ENCODE measurements at regions not wholly inside any gene's neighbourhood (a gene's known extent, or its start where the extent isn't known, plus 50 kb on each side); places are given as distances from the start of the nearest gene placed in this dataset.

GRCh38 chr4:171472230-171472629, 341.0 kb upstream of the GALNTL6 start:
- no peak overlapping the region for H3K27ac ChIP-seq (ENCODE audit: low read depth in 1 of 2, low read length in 1 of 2)
- no peak overlapping the region for H3K9ac ChIP-seq (ENCODE audit: insufficient read depth in 1 of 2, low read length in 2 of 2)
- no peak for DNase-seq
- 88 to 97% methylated on average over 4 of the region's 4 CpGs for WGBS, 2 donors
- ATAC-seq (ENCODE audit: insufficient read depth, low FRiP score), result no peak
- H3K9me3 ChIP-seq (ENCODE audit: control insufficient read depth in 4 of 4, insufficient read depth in 3 of 4, low read length in 3 of 4), result no peaks in the 10 kb centered on the region
- TF ChIP-seq, protein P1, sequence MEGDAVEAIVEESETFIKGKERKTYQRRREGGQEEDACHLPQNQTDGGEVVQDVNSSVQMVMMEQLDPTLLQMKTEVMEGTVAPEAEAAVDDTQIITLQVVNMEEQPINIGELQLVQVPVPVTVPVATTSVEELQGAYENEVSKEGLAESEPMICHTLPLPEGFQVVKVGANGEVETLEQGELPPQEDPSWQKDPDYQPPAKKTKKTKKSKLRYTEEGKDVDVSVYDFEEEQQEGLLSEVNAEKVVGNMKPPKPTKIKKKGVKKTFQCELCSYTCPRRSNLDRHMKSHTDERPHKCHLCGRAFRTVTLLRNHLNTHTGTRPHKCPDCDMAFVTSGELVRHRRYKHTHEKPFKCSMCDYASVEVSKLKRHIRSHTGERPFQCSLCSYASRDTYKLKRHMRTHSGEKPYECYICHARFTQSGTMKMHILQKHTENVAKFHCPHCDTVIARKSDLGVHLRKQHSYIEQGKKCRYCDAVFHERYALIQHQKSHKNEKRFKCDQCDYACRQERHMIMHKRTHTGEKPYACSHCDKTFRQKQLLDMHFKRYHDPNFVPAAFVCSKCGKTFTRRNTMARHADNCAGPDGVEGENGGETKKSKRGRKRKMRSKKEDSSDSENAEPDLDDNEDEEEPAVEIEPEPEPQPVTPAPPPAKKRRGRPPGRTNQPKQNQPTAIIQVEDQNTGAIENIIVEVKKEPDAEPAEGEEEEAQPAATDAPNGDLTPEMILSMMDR (IDR thresholded peaks at IDR 0.05; ENCODE audit: control extremely low read depth, extremely low read depth), result no peak
- H3K4me1 ChIP-seq (ENCODE audit: control insufficient read depth in 5 of 5, insufficient read depth in 5 of 5, low read length in 5 of 5), result no peaks in the 10 kb centered on the region
- no peak overlapping the region for H3K4me3 ChIP-seq
- H3K27me3 ChIP-seq (ENCODE audit: control insufficient read depth in 3 of 3, insufficient read depth in 3 of 3, low read length in 2 of 3), result no peaks in the 10 kb centered on the region
- no peaks in the 10 kb centered on the region for H3K36me3 ChIP-seq (ENCODE audit: control insufficient read depth in 4 of 4, insufficient read depth in 4 of 4, low read length in 4 of 4)

DNA sequence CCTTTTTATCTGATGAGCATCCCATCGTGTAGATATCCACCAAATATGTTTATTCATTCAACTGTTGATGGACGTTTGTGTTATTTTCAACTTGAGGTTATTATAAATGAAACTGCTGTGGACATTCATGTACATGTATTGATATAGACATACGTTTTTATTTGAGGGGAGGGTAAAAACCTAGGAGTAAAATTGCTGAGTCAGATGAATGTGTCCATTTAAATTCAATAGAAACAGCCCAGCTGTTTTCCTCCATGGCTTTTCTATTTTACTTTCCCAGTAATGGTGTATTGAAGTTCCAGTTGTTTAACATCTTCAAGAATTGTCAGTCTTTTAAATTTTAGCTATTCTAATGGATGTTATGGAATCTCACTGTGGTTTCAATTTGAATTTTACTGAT, 348.7 kb upstream of the GALNTL6 start:
- no peaks in the 10 kb centered on the region for H3K9me3 ChIP-seq (ENCODE audit: control insufficient read depth in 4 of 4, insufficient read depth in 3 of 4, low read length in 3 of 4)
- no peak overlapping the region for H3K27ac ChIP-seq (ENCODE audit: low read depth in 1 of 2, low read length in 1 of 2)
- TF ChIP-seq, protein P1 (IDR thresholded peaks at IDR 0.05; ENCODE audit: control extremely low read depth, extremely low read depth), result no peak
- 64 to 76% methylated on average over 3 of the region's 3 CpGs for WGBS, 2 donors
- no peaks in the 10 kb centered on the region for H3K36me3 ChIP-seq (ENCODE audit: control insufficient read depth in 4 of 4, insufficient read depth in 4 of 4, low read length in 4 of 4)
- H3K9ac ChIP-seq (ENCODE audit: insufficient read depth in 1 of 2, low read length in 2 of 2), result no peak overlapping the region
- DNase-seq (no peak), ATAC-seq (ENCODE audit: insufficient read depth, low FRiP score) (no peak)
- no peak overlapping the region for H3K4me3 ChIP-seq
- H3K4me1 ChIP-seq (ENCODE audit: control insufficient read depth in 5 of 5, insufficient read depth in 5 of 5, low read length in 5 of 5), result no peaks in the 10 kb centered on the region
- no peaks in the 10 kb centered on the region for H3K27me3 ChIP-seq (ENCODE audit: control insufficient read depth in 3 of 3, insufficient read depth in 3 of 3, low read length in 2 of 3)

- DNase-seq (no peak), ATAC-seq (ENCODE audit: insufficient read depth, low FRiP score) (no peak)
- Histone ChIP-seq H3K4me1 (ENCODE audit: control insufficient read depth in 5 of 5, insufficient read depth in 5 of 5, low read length in 5 of 5) (no peaks in the 10 kb centered on the region), H3K9ac (ENCODE audit: insufficient read depth in 1 of 2, low read length in 2 of 2) (no peak overlapping the region), H3K4me3 (no peak overlapping the region), H3K27ac (ENCODE audit: low read depth in 1 of 2, low read length in 1 of 2) (no peak overlapping the region), H3K27me3 (ENCODE audit: control insufficient read depth in 3 of 3, insufficient read depth in 3 of 3, low read length in 2 of 3) (no peaks in the 10 kb centered on the region), H3K9me3 (ENCODE audit: control insufficient read depth in 4 of 4, insufficient read depth in 3 of 4, low read length in 3 of 4) (no peaks in the 10 kb centered on the region), H3K36me3 (ENCODE audit: control insufficient read depth in 4 of 4, insufficient read depth in 4 of 4, low read length in 4 of 4) (no peaks in the 10 kb centered on the region)
- TF ChIP-seq, protein P1 (IDR thresholded peaks at IDR 0.05; ENCODE audit: control extremely low read depth, extremely low read depth), result no peak
Measured at GRCh38 chr4:171461191-171461590, 352.0 kb upstream of the GALNTL6 start.

DNA sequence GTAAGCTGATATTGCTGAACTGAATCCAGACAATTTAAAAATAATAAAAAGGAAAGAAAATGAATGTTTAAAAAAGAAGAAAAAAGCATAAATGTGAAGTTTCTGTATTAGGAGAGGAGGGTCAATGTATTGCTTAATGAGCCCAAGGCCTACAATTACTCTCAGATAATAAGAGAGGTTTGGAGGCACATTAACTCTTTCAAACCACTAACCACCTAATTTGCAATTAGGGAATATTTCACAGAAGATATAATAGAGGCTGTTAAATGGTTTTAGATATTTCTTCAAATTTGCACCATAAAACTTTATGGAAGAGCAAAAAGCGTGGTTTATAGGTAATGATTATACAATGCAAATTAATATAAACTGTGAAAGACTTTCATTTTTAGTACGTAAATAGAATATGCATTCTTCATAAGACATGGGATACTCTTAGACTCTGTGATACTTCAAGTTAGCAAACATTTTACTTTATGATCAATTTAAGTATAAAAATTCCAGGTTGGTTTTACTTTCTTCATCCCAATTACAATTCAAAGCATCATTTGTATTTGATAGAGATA, 364.2 kb upstream of the GALNTL6 start:
- Histone ChIP-seq H3K27me3 (ENCODE audit: control insufficient read depth in 3 of 3, insufficient read depth in 3 of 3, low read length in 2 of 3) (no peaks in the 10 kb centered on the region), H3K9ac (ENCODE audit: insufficient read depth in 1 of 2, low read length in 2 of 2) (no peak overlapping the region), H3K4me3 (no peak overlapping the region), H3K9me3 (ENCODE audit: control insufficient read depth in 4 of 4, insufficient read depth in 3 of 4, low read length in 3 of 4) (no peaks in the 10 kb centered on the region), H3K27ac (ENCODE audit: low read depth in 1 of 2, low read length in 1 of 2) (no peak overlapping the region), H3K36me3 (ENCODE audit: control insufficient read depth in 4 of 4, insufficient read depth in 4 of 4, low read length in 4 of 4) (no peaks in the 10 kb centered on the region), H3K4me1 (ENCODE audit: control insufficient read depth in 5 of 5, insufficient read depth in 5 of 5, low read length in 5 of 5) (no peaks in the 10 kb centered on the region)
- DNase-seq, result no peak
- TF ChIP-seq, protein P1 (IDR thresholded peaks at IDR 0.05; ENCODE audit: control extremely low read depth, extremely low read depth), result no peak
- WGBS, 2 donors, result 85 to 90% methylated on average over 2 of the region's 2 CpGs
- no peak for ATAC-seq (ENCODE audit: insufficient read depth, low FRiP score)
